ENCODE measurements at regions not wholly inside any gene's neighbourhood (a gene's known extent, or its start where the extent isn't known, plus 50 kb on each side); places are given as distances from the start of the nearest gene placed in this dataset.

GRCh38 chr18:70386582-70386981, 97.7 kb downstream of the SOCS6 start:
- DNase-seq (ENCODE audit: low spot score) = peak; percentile 20

GRCh38 chr18:70385474-70385873, 96.6 kb downstream of the SOCS6 start:
- DNase-seq (ENCODE audit: low spot score) = no peak

- DNase-seq (ENCODE audit: low spot score) = no peak
These were observed 95.4 kb downstream of the SOCS6 start for GRCh38 chr18:70384181-70384790.

GRCh38 chr18:70382992-70383717, 94.3 kb downstream of the SOCS6 start:
- DNase-seq (ENCODE audit: low spot score) = no peak

GRCh38 chr18:70382017-70382416, 93.2 kb downstream of the SOCS6 start:
- no peak for DNase-seq (ENCODE audit: low spot score)

GRCh38 chr18:70380915-70381896, 92.4 kb downstream of the SOCS6 start:
- peak; percentile 42 for DNase-seq (ENCODE audit: low spot score)

All from HuH-7 (cell line).